GM23338 (cell line): ENCODE measurements at regions not wholly inside any gene's neighbourhood (a gene's known extent, or its start where the extent isn't known, plus 50 kb on each side); places are given as distances from the start of the nearest gene placed in this dataset.

Experiments
- ATAC-seq: fragments of 200-7000 bp; cut with Tn5 transposase; 3 replicates; pipeline ENCODE4 v1.9.1; 2020
- DNase-seq: peaks from one replicate; pipeline ENCODE4 v3.0.0-alpha.2; 2015; ENCODE audit warnings: low spot score
- H2AFZ ChIP-seq: fragments of 200-600 bp; sonication (generic); 2 replicates; pipeline ENCODE4 v1.8.0; 2016; ENCODE audit warnings: antibody characterized with exemption, mild to moderate bottlenecking, moderate library complexity
- H3F3A ChIP-seq: fragments of 200-600 bp; sonication (generic); replicated peaks from 2 replicates; pipeline ENCODE4 v1.8.0; 2017; ENCODE audit warnings: antibody characterized with exemption, mixed run types, low read depth
- H3K27ac ChIP-seq: fragments of 200-600 bp; sonication (generic); 2 replicates; pipeline ENCODE4 v1.6.1; 2016; ENCODE audit warnings: low read depth
- H3K27me3 ChIP-seq: fragments of 200-600 bp; sonication (generic); 2 replicates; pipeline ENCODE4 v1.8.0; 2016; ENCODE audit warnings: mild to moderate bottlenecking, mixed run types, moderate library complexity; ENCODE audit not compliant: insufficient read depth
- H3K36me3 ChIP-seq: fragments of 200-600 bp; sonication (generic); 2 replicates; pipeline ENCODE4 v1.8.0; 2016; ENCODE audit warnings: mild to moderate bottlenecking; ENCODE audit not compliant: insufficient read depth
- H3K4me1 ChIP-seq: fragments of 200-600 bp; sonication (generic); 2 replicates; pipeline ENCODE4 v1.8.0; 2016; ENCODE audit warnings: mild to moderate bottlenecking, moderate library complexity; ENCODE audit not compliant: insufficient read depth
- H3K4me2 ChIP-seq: fragments of 200-600 bp; sonication (generic); 2 replicates; pipeline ENCODE4 v1.7.1; 2017; ENCODE audit warnings: mixed run types
- H3K4me3 ChIP-seq: fragments of 200-600 bp; sonication (generic); 2 replicates; pipeline ENCODE4 v1.6.1; 2016; ENCODE audit warnings: mixed run types
- H3K79me2 ChIP-seq: fragments of 200-600 bp; sonication (generic); replicated peaks from 2 replicates; pipeline ENCODE4 v1.8.0; 2017; ENCODE audit warnings: mild to moderate bottlenecking; ENCODE audit not compliant: insufficient read depth
- H3K9me2 ChIP-seq: fragments of 200-600 bp; sonication (generic); 2 replicates; pipeline ENCODE4 v1.8.0; 2017; ENCODE audit not compliant: insufficient read depth
- H4K20me1 ChIP-seq: fragments of 200-600 bp; sonication (generic); replicated peaks from 2 replicates; pipeline ENCODE4 v1.8.0; 2017; ENCODE audit warnings: mild to moderate bottlenecking; ENCODE audit not compliant: insufficient read depth
- H3K27ac Mint-ChIP-seq: 2 replicates; pipeline ENCODE4 v1.8.0; 2020; ENCODE audit warnings: inconsistent platforms, mild to moderate bottlenecking, moderate library complexity, mixed read lengths
- H3K27me3 Mint-ChIP-seq: 3 replicates; pipeline ENCODE4 v1.8.0; 2022; ENCODE audit warnings: low read depth, mild to moderate bottlenecking, moderate library complexity, mixed read lengths, inconsistent platforms; ENCODE audit not compliant: insufficient read depth, poor library complexity
- H3K36me3 Mint-ChIP-seq: 3 replicates; pipeline ENCODE4 v1.8.0; 2021; ENCODE audit warnings: low read depth, mild to moderate bottlenecking, inconsistent platforms, moderate library complexity, mixed read lengths
- H3K4me1 Mint-ChIP-seq: 3 replicates; pipeline ENCODE4 v1.8.0; 2020; ENCODE audit warnings: mild to moderate bottlenecking, inconsistent platforms, mixed read lengths
- H3K4me3 Mint-ChIP-seq: 3 replicates; pipeline ENCODE4 v1.8.0; 2021; ENCODE audit warnings: moderate library complexity, mild to moderate bottlenecking, inconsistent platforms, mixed read lengths
- H3K9me3 Mint-ChIP-seq: 3 replicates; pipeline ENCODE4 v1.8.0; 2020; ENCODE audit warnings: moderate library complexity, mild to moderate bottlenecking, inconsistent platforms, mixed read lengths
- CREB1 ChIP-seq: fragments of 250-450 bp; sonication (Bioruptor Pico); IDR thresholded peaks from 2 replicates; pipeline ENCODE4 v1.5.0; 2020; ENCODE audit warnings: low read depth, mild to moderate bottlenecking, moderate library complexity
- EZH2 ChIP-seq: fragments of 200-600 bp; sonication (generic); IDR thresholded peaks from one replicate; pipeline ENCODE4 v1.8.0; 2017; ENCODE audit warnings: antibody characterized with exemption, mild to moderate bottlenecking, low read depth; ENCODE audit not compliant: unreplicated experiment
- EZH2phosphoT487 ChIP-seq: fragments of 200-600 bp; sonication (generic); IDR thresholded peaks from one replicate; pipeline ENCODE4 v1.8.1; 2018; ENCODE audit warnings: antibody characterized with exemption; ENCODE audit not compliant: unreplicated experiment
- JUNB ChIP-seq: IDR thresholded peaks from one replicate; pipeline ENCODE4 v1.6.1; 2016; ENCODE audit warnings: antibody characterized with exemption; ENCODE audit not compliant: unreplicated experiment
- NANOG ChIP-seq: IDR thresholded peaks from 2 replicates; pipeline ENCODE4 v1.6.1; 2016; ENCODE audit warnings: antibody characterized with exemption, borderline replicate concordance
- POLR2AphosphoS5 ChIP-seq: IDR thresholded peaks from 2 replicates; pipeline ENCODE4 v1.6.1; 2016; ENCODE audit warnings: antibody characterized with exemption, low read depth
- STAT1 ChIP-seq: IDR thresholded peaks from one replicate; pipeline ENCODE4 v1.6.1; 2016; ENCODE audit warnings: antibody characterized with exemption; ENCODE audit not compliant: unreplicated experiment
- ZNF114 ChIP-seq: fragments of 250-450 bp; sonication (Bioruptor Pico); IDR thresholded peaks from 2 replicates; pipeline ENCODE4 v1.5.0; 2020; ENCODE audit warnings: mild to moderate bottlenecking, moderate library complexity
- ZNF331 ChIP-seq: fragments of 250-450 bp; sonication (Bioruptor Pico); IDR thresholded peaks from 2 replicates; pipeline ENCODE4 v1.5.0; 2020; ENCODE audit warnings: low read depth, mild to moderate bottlenecking, moderate library complexity
- TF ChIP-seq, protein P1 (sequence below): IDR thresholded peaks from one replicate; pipeline ENCODE4 v1.6.1; 2018; ENCODE audit warnings: antibody characterized with exemption; ENCODE audit not compliant: unreplicated experiment
- TF ChIP-seq, protein P2 (sequence below): IDR thresholded peaks from 2 replicates; pipeline ENCODE4 v1.6.1; 2016; ENCODE audit warnings: antibody characterized with exemption
- TF ChIP-seq, protein P3 (sequence below), 2 experiments: fragments of 200-600 bp in 1 of 2; sonication (generic) in 1 of 2; conservative IDR thresholded peaks; 2 replicates each; pipeline versions ENCODE4 v1.5.1 to v1.6.1; 2016 to 2017; ENCODE audit warnings: antibody characterized with exemption in 2 of 2, low read depth in 2 of 2, mild to moderate bottlenecking in 2 of 2, moderate library complexity in 1 of 2
- TF ChIP-seq, protein P4 (sequence below): fragments of 250-450 bp; sonication (Bioruptor Pico); IDR thresholded peaks from 2 replicates; pipeline ENCODE4 v1.5.0; 2020; ENCODE audit warnings: mild to moderate bottlenecking, moderate library complexity

DNA sequence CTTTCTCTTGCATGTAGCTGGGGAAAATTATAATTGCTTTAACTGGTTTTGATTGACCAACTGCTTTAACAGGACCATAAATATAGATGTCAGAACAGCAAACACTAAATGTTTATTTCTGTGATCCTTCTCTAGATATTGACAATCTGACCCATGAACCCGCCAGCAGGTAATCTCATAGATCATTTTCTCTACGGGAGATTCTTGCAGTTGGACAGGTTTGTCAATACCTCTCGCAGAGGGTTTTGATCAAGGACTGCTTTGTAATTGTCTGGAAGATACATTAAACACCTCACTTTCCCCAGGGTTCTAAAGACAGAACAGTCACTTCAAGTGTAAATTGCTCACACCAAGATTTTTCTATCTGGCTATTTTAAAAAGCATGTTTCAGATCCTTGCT, 235.8 kb upstream of the RHOBTB1 start:
- no peaks in the 10 kb centered on the region for H3K4me1 Mint-ChIP-seq
- no peak overlapping the region for H3K27ac Mint-ChIP-seq
- no peak overlapping the region for H3K4me3 Mint-ChIP-seq
- TF ChIP-seq, protein P1, sequence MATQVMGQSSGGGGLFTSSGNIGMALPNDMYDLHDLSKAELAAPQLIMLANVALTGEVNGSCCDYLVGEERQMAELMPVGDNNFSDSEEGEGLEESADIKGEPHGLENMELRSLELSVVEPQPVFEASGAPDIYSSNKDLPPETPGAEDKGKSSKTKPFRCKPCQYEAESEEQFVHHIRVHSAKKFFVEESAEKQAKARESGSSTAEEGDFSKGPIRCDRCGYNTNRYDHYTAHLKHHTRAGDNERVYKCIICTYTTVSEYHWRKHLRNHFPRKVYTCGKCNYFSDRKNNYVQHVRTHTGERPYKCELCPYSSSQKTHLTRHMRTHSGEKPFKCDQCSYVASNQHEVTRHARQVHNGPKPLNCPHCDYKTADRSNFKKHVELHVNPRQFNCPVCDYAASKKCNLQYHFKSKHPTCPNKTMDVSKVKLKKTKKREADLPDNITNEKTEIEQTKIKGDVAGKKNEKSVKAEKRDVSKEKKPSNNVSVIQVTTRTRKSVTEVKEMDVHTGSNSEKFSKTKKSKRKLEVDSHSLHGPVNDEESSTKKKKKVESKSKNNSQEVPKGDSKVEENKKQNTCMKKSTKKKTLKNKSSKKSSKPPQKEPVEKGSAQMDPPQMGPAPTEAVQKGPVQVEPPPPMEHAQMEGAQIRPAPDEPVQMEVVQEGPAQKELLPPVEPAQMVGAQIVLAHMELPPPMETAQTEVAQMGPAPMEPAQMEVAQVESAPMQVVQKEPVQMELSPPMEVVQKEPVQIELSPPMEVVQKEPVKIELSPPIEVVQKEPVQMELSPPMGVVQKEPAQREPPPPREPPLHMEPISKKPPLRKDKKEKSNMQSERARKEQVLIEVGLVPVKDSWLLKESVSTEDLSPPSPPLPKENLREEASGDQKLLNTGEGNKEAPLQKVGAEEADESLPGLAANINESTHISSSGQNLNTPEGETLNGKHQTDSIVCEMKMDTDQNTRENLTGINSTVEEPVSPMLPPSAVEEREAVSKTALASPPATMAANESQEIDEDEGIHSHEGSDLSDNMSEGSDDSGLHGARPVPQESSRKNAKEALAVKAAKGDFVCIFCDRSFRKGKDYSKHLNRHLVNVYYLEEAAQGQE: no peak
- TF ChIP-seq, protein P2, sequence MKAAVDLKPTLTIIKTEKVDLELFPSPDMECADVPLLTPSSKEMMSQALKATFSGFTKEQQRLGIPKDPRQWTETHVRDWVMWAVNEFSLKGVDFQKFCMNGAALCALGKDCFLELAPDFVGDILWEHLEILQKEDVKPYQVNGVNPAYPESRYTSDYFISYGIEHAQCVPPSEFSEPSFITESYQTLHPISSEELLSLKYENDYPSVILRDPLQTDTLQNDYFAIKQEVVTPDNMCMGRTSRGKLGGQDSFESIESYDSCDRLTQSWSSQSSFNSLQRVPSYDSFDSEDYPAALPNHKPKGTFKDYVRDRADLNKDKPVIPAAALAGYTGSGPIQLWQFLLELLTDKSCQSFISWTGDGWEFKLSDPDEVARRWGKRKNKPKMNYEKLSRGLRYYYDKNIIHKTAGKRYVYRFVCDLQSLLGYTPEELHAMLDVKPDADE: no peak
- no peak for TF ChIP-seq EZH2
- TF ChIP-seq POLR2AphosphoS5: no peak
- TF ChIP-seq, protein P3, sequence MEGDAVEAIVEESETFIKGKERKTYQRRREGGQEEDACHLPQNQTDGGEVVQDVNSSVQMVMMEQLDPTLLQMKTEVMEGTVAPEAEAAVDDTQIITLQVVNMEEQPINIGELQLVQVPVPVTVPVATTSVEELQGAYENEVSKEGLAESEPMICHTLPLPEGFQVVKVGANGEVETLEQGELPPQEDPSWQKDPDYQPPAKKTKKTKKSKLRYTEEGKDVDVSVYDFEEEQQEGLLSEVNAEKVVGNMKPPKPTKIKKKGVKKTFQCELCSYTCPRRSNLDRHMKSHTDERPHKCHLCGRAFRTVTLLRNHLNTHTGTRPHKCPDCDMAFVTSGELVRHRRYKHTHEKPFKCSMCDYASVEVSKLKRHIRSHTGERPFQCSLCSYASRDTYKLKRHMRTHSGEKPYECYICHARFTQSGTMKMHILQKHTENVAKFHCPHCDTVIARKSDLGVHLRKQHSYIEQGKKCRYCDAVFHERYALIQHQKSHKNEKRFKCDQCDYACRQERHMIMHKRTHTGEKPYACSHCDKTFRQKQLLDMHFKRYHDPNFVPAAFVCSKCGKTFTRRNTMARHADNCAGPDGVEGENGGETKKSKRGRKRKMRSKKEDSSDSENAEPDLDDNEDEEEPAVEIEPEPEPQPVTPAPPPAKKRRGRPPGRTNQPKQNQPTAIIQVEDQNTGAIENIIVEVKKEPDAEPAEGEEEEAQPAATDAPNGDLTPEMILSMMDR (conservative IDR thresholded peaks at IDR 0.05; ENCODE audit: low read depth in 2 of 2): no peak
- no peak for TF ChIP-seq ZNF331
- no peak for TF ChIP-seq EZH2phosphoT487
- no peak for TF ChIP-seq NANOG
- TF ChIP-seq STAT1: no peak
- no peak for TF ChIP-seq CREB1 (CRISPR knock-in tag)
- TF ChIP-seq, protein P4, sequence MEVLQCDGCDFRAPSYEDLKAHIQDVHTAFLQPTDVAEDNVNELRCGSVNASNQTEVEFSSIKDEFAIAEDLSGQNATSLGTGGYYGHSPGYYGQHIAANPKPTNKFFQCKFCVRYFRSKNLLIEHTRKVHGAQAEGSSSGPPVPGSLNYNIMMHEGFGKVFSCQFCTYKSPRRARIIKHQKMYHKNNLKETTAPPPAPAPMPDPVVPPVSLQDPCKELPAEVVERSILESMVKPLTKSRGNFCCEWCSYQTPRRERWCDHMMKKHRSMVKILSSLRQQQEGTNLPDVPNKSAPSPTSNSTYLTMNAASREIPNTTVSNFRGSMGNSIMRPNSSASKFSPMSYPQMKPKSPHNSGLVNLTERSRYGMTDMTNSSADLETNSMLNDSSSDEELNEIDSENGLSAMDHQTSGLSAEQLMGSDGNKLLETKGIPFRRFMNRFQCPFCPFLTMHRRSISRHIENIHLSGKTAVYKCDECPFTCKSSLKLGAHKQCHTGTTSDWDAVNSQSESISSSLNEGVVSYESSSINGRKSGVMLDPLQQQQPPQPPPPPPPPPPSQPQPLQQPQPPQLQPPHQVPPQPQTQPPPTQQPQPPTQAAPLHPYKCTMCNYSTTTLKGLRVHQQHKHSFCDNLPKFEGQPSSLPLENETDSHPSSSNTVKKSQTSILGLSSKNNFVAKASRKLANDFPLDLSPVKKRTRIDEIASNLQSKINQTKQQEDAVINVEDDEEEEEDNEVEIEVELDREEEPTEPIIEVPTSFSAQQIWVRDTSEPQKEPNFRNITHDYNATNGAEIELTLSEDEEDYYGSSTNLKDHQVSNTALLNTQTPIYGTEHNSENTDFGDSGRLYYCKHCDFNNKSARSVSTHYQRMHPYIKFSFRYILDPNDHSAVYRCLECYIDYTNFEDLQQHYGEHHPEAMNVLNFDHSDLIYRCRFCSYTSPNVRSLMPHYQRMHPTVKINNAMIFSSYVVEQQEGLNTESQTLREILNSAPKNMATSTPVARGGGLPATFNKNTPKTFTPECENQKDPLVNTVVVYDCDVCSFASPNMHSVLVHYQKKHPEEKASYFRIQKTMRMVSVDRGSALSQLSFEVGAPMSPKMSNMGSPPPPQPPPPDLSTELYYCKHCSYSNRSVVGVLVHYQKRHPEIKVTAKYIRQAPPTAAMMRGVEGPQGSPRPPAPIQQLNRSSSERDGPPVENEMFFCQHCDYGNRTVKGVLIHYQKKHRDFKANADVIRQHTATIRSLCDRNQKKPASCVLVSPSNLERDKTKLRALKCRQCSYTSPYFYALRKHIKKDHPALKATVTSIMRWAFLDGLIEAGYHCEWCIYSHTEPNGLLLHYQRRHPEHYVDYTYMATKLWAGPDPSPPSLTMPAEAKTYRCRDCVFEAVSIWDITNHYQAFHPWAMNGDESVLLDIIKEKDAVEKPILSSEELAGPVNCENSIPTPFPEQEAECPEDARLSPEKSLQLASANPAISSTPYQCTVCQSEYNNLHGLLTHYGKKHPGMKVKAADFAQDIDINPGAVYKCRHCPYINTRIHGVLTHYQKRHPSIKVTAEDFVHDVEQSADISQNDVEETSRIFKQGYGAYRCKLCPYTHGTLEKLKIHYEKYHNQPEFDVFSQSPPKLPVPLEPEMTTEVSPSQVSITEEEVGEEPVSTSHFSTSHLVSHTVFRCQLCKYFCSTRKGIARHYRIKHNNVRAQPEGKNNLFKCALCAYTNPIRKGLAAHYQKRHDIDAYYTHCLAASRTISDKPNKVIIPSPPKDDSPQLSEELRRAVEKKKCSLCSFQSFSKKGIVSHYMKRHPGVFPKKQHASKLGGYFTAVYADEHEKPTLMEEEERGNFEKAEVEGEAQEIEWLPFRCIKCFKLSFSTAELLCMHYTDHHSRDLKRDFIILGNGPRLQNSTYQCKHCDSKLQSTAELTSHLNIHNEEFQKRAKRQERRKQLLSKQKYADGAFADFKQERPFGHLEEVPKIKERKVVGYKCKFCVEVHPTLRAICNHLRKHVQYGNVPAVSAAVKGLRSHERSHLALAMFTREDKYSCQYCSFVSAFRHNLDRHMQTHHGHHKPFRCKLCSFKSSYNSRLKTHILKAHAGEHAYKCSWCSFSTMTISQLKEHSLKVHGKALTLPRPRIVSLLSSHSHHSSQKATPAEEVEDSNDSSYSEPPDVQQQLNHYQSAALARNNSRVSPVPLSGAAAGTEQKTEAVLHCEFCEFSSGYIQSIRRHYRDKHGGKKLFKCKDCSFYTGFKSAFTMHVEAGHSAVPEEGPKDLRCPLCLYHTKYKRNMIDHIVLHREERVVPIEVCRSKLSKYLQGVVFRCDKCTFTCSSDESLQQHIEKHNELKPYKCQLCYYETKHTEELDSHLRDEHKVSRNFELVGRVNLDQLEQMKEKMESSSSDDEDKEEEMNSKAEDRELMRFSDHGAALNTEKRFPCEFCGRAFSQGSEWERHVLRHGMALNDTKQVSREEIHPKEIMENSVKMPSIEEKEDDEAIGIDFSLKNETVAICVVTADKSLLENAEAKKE (CRISPR knock-in tag): no peak
- no peak for TF ChIP-seq ZNF114 (CRISPR knock-in tag)
- no peak for TF ChIP-seq JUNB
- no peaks in the 10 kb centered on the region for H3K9me3 Mint-ChIP-seq
- H3K27me3 Mint-ChIP-seq: no peaks in the 10 kb centered on the region
- no peaks in the 10 kb centered on the region for H3K36me3 Mint-ChIP-seq
- H3K4me3 ChIP-seq: no peak overlapping the region
- H2AFZ ChIP-seq: no peak overlapping the region
- no peaks in the 10 kb centered on the region for H3K79me2 ChIP-seq
- H3K9me2 ChIP-seq: no peaks in the 10 kb centered on the region; the same call in 1 of the 2 replicates
- no peak overlapping the region for H3K4me2 ChIP-seq
- H3F3A ChIP-seq: no peaks in the 10 kb centered on the region
- no peak overlapping the region for H3K27ac ChIP-seq
- DNase-seq: no peak
- H3K27me3 ChIP-seq: no peaks in the 10 kb centered on the region
- ATAC-seq: no peak
- H4K20me1 ChIP-seq: no peaks in the 10 kb centered on the region
- no peaks in the 10 kb centered on the region for H3K4me1 ChIP-seq
- no peaks in the 10 kb centered on the region for H3K36me3 ChIP-seq
